ENCODE measurements at regions not wholly inside any gene's neighbourhood (a gene's known extent, or its start where the extent isn't known, plus 50 kb on each side); places are given as distances from the start of the nearest gene placed in this dataset.
A peak's percentile ranks its signal among the peaks of the same experiment; 100 is the strongest.
"Not testable (repeated sequence)": the region's sequence is repeated elsewhere in the genome, so short reads cannot be mapped to it uniquely, and the experiment has no call there.

DNA sequence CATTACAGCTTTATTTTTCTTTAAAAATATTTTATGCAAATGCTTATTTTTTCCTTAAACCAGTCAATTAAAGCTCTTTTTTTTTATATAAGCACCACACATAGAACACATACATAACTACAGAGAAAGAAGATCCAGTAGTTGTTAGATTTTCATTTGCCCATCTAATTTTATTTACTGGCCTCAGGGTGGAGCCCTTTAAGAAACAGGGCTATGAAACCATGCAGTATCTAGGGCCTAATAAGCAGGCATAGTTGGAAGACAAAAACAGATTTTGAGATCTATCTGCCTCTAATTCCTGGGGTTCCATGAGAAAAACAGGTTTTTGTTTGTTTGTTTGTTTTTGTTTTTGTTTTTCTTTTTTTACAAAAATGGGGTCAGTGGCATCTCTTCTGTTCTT, 120.6 kb downstream of the BCHE start:
- DNase-seq (ENCODE audit: low spot score), result no peak

DNA sequence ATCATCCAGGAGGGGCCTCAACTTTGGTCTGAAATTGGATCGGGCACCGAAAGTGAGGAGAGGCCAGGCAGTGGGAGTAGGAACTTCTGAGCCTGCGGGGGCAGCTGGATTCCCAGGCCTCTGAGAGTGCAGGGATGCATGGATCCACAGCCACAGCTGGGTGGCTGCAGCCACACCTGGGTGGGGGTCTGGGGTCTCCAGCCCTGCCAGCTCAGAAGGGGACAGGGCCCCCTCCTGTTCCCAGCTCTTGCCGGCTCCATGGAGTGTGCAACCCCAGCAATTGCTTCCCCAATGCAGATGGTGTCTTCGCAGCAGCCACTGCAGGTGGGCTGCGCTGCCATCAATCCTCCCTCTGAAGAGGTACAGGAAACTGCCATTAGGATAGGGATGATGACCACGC, 123.7 kb downstream of the BCHE start:
- DNase-seq (ENCODE audit: low spot score), result no peak

DNA sequence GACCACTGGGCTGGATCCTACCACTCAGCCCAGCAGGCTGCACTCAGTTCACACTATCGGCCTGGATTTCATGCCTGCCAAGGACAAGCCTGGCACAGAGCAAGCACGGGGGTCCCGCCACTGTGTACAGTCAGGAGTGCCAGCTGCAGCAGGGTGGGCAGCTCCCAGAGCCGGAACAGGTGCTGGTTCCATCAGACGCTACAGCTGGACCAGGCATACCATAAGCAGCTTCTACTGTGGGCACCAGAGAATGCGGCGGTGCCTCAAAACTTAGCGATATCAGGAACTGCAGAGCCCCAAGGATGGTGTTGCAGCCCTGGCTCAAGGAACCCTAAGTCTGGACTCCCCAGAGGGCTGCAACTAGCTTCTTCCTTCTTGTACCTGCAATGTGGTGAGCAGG, 124.8 kb downstream of the BCHE start:
- DNase-seq (ENCODE audit: low spot score), result no peak

DNA sequence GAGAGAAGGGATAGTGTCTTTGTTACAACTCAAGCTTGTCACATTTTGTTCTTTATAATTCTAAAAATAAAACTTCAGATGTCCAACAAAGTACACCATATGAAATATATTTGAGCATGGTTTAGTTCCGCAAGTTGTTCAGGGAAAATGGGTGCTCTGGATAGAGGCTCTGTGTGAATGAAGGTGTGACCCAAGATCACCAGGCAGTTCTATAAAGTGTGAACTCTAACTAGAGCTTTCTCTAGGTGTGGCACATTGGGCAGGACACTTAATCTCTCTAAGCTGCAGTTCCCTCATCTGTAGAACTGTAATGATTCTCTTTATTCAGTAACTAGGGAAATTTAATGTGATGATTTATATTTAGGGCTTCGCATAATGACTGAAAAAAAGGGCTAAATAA, 139.3 kb downstream of the BCHE start:
- no peak for DNase-seq (ENCODE audit: low spot score)

DNA sequence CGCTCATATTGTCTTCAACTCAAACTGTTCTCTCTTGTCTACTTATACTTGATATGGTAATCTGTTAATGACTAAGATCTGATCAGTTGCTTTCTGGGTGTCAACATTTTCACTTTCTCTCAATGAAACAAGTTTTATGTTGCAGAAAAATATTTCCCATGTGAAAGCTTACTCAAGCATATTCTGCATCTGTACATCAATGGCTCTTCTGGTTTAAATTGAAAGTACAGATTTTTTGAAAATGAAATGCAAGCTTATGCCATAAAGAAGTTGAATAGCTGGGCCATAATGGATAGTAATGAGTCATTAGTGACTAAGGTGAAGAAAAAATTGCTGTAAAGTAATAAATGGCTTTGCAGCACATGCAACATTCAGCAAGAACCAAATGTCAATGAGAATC, 140.7 kb downstream of the BCHE start:
- DNase-seq (ENCODE audit: low spot score), result no peak

DNA sequence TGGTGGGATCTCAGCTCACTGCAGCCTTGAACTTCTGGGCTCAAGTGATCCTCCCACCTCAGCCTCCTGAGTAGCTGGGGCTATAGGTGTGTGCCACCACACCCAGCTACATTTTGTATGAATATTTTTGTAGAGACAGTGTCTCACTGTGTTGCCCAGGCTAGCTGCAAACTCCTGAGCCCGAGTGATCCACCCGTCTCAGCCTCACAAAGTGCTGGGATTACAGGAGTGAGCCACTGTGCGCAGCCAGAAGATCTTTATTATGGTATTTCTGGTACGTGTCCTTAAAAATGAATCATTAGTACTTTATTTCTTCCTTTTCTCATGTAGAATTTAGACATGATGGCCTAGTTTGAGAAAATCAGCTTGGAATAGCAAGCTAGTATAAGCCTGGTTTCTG, 153.3 kb downstream of the BCHE start:
- no peak for DNase-seq (ENCODE audit: low spot score)

DNA sequence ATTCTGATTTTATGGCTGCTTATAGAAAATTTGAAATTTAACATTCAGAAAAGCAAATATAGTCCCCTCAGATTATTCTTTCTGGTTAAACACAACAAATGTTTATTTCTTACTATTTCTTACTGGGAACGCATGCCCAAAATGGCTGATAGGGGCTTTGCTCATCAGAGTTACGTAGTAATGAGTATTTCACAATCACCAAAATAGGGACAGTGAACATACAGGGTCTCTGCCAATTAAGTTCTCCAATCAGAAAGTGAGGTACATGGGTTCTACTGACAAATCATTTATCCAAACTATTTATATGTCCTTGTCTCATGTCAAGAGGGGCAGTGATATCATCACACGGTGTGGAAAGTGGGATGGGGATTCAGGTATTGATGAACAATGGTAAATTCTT, 154.5 kb downstream of the BCHE start:
- no peak for DNase-seq (ENCODE audit: low spot score)

DNA sequence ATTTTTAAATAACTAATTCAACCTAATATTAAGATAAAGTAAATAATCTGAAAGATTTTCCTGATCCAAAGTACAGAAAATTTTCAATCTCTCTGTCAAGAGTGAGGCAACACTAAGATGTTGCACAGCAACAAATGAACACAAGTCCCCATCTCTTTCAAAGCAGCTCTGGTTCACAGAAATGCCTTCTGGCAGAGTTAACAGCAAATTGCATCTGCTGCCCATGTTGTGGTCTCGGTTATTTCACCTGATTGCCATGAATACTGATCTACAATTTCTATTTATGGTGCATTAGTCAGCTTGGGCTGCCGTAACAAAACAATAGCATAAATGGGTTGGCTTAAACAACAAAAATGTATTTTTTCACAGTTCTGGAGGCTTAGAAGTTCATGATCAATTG, 167.3 kb downstream of the BCHE start:
- DNase-seq (ENCODE audit: low spot score), result no peak

DNA sequence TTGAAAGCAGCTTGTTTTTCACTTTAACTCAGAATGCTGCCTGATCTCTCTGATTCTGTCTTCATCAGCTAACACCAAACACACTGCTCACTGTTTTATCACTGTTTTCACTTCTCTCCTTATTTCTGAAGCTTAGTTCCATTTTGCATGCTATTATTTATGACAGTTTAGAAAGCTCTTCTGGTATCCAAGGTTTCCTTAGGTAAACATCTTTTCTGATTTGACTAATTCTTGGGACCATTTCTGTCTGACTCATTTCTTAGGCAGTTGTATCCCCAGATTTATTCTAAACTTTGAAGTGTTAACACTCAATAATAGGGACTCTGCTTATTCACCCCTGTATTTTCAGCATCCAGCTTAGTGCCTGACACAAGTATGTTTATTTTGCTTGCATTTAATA, 167.7 kb downstream of the BCHE start:
- DNase-seq (ENCODE audit: low spot score), result peak; percentile 12

DNA sequence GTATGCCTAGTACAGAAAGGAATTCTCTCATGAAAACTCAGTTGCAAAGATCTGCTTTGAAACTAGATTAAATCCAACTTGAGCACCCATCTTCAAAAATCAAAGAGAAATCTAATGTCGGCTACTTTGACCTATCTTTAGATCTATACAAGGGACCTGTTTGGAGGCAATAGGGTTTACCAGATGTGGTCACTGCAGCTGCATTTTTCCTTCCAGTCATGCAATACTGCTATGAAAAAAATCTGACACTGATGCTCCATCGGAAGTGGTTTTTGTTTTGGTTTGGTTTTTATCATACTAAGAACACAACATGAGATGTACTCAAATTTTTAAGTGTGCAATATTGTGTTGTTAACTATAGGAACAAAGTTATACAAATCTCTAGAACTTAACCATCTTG, 169.5 kb downstream of the BCHE start:
- no peak for DNase-seq (ENCODE audit: low spot score)

DNA sequence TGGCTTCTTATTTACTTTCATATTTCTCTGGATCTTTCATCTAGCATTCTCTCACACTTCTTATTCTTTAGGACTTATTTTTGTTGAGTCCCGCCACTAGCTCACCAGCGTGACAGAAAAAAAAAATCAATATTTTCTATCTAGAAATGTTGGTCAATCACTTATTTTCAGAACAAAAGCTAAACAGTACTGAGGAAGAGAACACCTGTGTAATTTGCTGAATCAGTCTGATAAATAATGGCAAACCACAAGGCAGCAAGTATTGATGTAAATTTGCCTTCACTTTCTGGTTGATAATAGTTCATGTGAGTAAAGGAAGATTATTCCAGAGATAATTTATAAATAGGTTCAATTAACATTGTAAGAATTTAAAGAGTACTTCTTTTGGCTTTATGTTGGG, 179.2 kb downstream of the BCHE start:
- no peak for DNase-seq (ENCODE audit: low spot score)

DNA sequence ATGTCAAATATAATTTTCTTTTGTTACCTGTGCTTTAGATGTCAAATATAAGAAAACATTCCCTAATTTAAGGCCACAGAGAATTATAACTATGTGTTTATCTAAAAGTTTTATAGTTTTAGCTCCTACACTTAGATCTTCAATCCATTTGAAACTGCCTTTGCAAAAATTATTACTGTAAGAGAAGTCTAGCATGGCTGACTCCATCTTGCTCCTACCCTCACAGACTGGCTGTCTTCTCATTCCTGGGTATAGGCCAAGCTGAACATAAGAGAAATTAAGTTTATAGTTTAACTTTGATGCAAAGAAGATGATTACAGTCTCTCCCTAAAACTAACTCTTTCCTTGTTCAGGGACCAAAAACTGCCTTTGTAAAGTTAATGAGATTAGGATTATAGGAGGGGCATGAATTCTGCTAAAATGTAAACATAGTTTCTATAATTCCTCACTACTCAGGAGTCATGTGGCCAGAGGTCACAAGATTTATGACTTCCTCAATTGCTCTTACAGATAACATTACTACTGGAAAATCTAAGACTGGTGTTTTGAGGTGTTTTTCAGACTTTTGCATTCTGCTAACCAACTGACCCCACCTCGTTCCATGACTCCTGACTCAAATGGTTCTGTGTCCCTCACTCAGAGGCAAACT, 184.0 kb downstream of the BCHE start:
- DNase-seq (ENCODE audit: low spot score), result no peak

DNA sequence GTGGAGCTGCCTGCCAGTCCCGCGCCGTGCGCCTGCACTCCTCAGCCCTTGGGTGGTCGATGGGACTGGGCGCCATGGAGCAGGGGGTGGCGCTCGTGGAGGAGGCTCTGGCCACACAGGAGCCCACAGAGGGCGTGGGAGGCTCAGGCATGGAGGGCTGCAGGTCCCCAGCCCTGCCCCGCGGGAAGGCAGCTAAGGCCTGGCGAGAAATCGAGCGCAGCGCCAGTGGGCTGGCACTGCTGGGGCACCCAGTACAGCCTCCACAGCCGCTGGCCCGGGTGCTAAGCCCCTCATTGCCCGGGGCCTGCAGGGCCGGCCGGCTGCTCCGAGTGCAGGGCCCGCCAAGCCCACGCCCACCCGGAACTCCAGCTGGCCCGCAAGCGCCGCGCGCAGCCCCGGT, 187.9 kb downstream of the BCHE start:
- DNase-seq (ENCODE audit: low spot score), result not testable (repeated sequence)

DNA sequence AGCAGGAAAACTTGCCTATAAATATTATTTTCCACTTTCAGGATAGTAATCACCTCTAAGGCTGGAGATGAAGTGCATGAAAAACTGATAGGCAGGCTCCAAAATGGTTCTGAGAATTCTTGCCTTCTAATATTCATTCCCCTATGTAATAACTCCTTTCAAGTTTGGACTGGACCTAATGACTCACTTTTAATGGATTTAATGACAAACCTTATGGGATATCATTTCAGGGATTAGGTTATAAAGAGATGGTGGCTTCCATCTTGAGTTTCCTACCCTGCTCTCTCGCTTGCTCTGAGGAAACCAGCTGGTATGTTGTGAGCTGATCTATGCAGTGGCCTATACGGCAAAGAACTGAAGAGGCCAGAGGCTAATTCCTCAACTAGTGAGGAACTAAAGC, 192.0 kb downstream of the BCHE start:
- no peak for DNase-seq (ENCODE audit: low spot score)

DNA sequence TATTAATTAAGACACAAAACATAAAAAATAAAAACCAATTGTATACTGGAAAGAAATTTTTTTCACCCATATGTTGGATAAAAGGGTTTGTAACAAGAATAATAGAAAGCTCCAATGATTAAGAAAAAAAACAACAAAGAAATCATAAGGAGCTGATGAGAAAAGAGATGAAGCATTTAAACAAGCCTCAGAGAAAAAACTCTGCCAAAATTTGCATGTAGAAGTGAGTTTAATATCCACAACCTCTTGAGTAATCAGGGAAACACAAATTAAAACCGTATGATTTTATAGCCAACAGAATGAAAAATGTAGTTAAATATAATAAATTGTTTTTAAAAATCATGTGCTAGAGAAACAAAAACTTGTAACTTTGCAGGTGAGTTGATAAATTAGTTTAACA, 192.9 kb downstream of the BCHE start:
- no peak for DNase-seq (ENCODE audit: low spot score)

DNA sequence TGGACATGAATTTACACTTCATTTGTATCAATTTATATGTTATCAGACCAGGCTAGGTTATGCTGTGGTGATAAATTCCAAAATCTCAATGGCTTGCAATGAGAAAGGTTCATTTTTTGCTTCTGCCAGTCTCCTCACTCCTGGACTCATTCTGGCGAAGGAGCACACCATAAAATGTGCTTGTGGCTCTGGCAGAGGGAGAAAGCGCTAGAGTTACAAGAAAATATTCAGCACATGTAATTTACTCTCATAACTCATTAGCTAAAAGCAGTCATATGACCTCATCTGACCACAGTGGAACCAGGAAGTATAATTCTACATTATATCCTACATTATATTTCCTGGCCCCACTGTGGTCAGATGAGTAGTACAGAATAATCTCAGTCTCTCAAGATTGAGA, 193.8 kb downstream of the BCHE start:
- peak; percentile 93 for DNase-seq (ENCODE audit: low spot score)

DNA sequence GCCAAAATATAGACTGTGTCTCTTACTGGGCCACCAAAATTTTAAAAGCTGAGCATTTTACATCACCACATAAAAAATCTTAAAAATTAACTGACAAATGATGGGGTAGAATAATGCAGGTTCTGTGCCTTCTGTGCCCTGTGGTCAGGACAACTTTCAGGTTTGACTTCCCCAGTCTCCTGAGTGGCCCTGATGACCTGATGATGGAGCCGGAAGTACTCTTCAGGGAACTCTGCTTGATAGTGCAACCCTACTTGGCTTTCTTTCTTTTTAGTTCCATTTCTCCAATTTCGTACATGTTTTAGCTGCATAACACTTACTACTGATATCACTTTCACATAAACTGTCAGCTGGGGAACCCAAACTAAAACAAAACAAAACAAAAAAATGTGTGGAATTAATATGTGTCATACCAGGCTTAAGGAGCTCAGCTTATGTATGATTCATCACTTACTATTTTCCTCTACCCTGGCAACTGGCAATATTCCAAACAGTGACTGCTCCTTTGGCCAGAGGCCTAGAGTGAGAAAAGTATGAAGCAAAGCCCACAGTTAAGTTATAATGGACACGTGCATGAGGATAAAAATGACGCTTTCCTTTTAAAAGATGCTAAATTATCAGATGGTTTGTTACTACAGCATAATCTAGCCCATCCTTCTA, 194.3 kb downstream of the BCHE start:
- peak; percentile 99 for DNase-seq (ENCODE audit: low spot score)

DNA sequence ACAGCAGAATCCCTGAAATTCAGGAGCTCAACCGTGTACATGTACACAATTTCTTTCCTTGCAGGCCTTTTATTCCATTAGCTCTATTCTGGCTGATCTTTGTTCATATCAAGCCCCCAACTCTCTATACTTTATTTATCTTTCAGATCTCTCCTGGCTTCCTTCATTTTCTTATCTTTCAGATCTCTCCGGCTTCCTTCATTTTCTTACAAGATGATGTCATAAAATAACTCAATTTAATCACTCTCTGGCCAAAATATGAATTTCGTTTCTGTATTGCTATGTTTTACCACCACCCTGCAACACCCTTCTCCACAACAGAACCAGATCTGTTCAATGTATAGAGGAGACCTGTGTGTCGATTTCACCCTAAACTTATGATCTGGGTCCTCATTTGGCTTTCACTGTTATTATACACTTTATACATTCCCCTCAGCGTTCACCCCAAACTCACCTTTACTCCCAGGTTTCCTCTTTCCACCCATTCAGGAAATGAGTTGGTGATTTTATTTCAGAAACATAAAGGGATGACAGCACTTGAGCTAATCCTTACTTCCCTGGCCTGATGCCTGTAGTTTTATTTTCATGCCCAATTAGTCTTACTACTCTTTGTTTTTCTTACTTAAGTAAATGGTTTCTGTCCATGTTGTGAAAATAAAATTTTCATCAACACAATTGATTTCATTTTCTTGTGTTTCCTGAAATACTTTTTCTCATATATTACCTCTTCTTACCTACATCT, 195.5 kb downstream of the BCHE start:
- DNase-seq (ENCODE audit: low spot score), result peak; percentile 19

DNA sequence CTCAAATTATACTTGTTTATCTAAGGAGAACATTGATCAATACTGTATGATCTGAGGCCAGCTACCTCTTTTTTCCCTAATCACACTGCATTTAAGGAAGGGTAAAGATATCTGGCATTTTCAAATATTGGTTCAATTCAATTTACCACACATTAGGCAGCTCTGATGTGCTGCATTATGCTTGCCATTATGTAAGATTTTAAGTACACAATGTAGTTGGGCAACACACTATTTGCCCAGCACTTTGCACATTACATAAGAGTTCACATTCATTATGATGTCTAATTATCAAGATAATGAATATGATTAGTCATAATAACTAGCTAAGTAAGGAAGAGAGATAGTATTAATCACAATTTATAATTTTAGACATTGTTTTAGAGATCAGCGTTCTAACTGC, 196.3 kb downstream of the BCHE start:
- no peak for DNase-seq (ENCODE audit: low spot score)

DNA sequence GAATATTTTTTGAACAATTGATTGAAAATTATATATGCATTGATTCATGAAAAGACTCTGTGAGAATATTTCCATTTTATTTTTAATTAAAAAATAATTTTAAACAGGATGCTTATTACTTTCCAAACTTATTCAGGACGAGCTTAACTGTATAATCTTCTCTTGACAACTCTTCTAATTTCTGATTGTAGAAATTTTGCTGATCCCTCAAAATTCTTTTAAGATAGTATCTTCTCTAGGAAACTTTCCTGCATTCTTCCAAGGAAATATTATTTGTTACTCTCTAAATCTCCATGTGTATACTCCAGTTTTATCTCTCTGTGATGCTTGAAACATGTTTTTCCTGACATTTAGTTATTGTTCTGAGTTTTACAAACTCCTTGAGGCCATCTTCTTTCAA, 197.2 kb downstream of the BCHE start:
- no peak for DNase-seq (ENCODE audit: low spot score)

DNA sequence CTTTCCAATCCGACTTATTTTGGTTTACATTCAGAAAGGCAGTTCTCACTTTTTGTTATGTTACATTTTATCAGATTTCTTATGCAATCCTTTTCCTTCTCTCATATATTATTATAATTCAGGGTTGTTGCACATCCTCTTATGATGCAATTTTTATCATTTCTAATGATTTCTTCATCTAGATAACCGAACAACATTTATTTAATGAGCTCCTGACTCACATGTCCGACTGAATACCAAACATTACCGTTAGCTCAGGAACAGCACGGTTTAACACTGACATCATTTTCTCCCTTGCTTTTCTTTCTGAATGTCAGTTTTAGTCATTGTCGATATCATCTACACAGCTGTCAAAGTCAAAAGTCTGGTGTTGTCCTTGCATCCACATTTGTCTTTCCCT, 199.2 kb downstream of the BCHE start:
- no peak for DNase-seq (ENCODE audit: low spot score)

DNA sequence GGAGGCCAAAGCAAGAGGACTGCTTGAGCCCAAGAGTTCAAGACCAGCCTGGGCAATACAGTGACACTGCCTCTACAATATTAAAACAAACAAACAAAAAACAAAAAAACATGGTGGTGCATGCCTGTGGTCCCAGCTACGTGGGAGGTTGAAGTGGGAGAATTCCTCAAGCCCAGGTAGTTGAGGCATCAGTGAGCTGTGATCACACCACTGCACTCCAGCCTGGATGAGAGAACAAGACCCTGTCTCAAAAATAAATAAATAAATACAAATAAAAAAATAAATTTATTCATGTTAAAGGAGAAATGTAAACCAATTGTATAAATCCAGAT, 200.6 kb downstream of the BCHE start:
- peak; percentile 63 for DNase-seq (ENCODE audit: low spot score)

DNA sequence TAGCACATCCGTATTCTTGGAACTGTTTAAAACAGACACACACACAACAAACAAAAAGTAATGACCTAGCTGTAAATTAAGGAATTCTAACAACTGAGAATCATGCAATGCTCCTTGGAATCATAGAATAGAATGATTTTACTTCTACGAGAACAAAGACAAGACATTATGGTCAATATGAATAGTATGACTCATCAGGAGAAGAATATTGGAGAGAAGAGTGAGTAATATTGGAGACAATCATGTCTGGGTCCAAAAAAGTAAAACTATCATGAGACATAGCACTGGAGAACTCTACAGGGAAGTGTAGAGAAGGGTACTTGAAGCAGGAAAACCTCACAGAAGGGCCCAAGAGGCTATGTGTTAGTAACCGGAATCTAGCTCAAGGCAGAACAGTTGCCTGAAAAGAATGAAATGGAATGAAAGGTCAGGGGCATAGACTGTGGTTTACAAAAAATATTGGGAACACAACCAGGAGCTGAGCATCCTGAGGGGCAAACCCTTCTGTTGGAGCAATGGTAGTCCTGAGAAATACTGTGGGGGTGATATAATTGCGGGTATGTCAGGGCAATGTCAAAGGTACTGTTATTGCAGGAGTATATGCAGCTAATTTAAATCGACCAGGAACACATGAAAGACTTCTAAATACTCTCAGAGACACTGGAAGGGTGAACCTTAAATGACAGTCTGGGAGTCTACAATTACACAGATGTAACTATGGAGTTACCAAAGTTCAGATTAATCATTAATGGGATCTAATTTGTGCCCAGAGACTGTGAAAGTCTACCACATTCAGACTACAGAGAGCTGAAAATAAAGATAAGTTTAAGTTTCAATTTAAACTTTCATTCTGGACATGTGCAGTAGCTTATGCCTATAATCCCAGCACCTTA, 201.2 kb downstream of the BCHE start:
- peak; percentile 64 for DNase-seq (ENCODE audit: low spot score)
